Transverse colon (tissue), 4 donors: ENCODE measurements at regions not wholly inside any gene's neighbourhood (a gene's known extent, or its start where the extent isn't known, plus 50 kb on each side); places are given as distances from the start of the nearest gene placed in this dataset.
"Not testable (repeated sequence)": the region's sequence is repeated elsewhere in the genome, so short reads cannot be mapped to it uniquely, and the experiment has no call there.

Source experiments
- EP300 ChIP-seq: sonication (generic); formaldehyde crosslinking; IDR thresholded peaks from one replicate; pipeline ENCODE4 v1.6.1; 2017; ENCODE audit warnings: antibody characterized with exemption, low read depth
- POLR2A ChIP-seq: fragments of 450-650 bp; IDR thresholded peaks from one replicate; pipeline ENCODE4 v1.6.1; 2016; ENCODE audit warnings: antibody characterized with exemption, mild to moderate bottlenecking, moderate library complexity
- POLR2AphosphoS5 ChIP-seq, 3 donors: sonication (generic); formaldehyde crosslinking; IDR thresholded peaks; one replicate each; pipeline ENCODE4 v1.6.1; 2016; ENCODE audit warnings: antibody characterized with exemption in 3 of 3
- TF ChIP-seq, protein P1 (sequence below), 5 experiments: fragments of 200-600 bp in 3 of 5; fragments of 450-650 bp in 2 of 5; sonication (generic) in 3 of 5; IDR thresholded peaks; 1 replicate in 2 of 5; 2 replicates in 3 of 5; pipeline ENCODE4 v1.5.1; 2016 to 2017; ENCODE audit warnings: antibody characterized with exemption in 5 of 5, inconsistent platforms in 3 of 5, mild to moderate bottlenecking in 2 of 5, moderate library complexity in 1 of 5

- TF ChIP-seq, protein P1, sequence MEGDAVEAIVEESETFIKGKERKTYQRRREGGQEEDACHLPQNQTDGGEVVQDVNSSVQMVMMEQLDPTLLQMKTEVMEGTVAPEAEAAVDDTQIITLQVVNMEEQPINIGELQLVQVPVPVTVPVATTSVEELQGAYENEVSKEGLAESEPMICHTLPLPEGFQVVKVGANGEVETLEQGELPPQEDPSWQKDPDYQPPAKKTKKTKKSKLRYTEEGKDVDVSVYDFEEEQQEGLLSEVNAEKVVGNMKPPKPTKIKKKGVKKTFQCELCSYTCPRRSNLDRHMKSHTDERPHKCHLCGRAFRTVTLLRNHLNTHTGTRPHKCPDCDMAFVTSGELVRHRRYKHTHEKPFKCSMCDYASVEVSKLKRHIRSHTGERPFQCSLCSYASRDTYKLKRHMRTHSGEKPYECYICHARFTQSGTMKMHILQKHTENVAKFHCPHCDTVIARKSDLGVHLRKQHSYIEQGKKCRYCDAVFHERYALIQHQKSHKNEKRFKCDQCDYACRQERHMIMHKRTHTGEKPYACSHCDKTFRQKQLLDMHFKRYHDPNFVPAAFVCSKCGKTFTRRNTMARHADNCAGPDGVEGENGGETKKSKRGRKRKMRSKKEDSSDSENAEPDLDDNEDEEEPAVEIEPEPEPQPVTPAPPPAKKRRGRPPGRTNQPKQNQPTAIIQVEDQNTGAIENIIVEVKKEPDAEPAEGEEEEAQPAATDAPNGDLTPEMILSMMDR (IDR thresholded peaks at IDR 0.05): not testable (repeated sequence)
- not testable (repeated sequence) for TF ChIP-seq POLR2AphosphoS5 (IDR thresholded peaks at IDR 0.05); POLR2A; EP300
These were observed 103.7 kb upstream of the GHR start for GRCh38 chr5:42319546-42319945.
